ENCODE measurements at regions not wholly inside any gene's neighbourhood (a gene's known extent, or its start where the extent isn't known, plus 50 kb on each side); places are given as distances from the start of the nearest gene placed in this dataset.
"Not testable (repeated sequence)": the region's sequence is repeated elsewhere in the genome, so short reads cannot be mapped to it uniquely, and the experiment has no call there.

GRCh38 chr12:25352083-25352918 lies 101.6 kb upstream of the KRAS start:
- no peaks in the 10 kb centered on the region for H3K27me3 Mint-ChIP-seq (ENCODE audit: insufficient read depth)
- H3K27me3 ChIP-seq (ENCODE audit: control insufficient read depth, insufficient read depth, low read length, poor library complexity, severe bottlenecking): no peaks in the 10 kb centered on the region
- no peak overlapping the region for H3K4me3 Mint-ChIP-seq
- no peak overlapping the region for H3K27ac Mint-ChIP-seq
- H3K9me3 ChIP-seq (ENCODE audit: control insufficient read depth, low read length): no peaks in the 10 kb centered on the region
- H3K9ac ChIP-seq (ENCODE audit: extremely low read depth, low read length, poor library complexity, severe bottlenecking): no peak overlapping the region
- no peaks in the 10 kb centered on the region for H3K9me3 Mint-ChIP-seq
- H3K4me3 ChIP-seq (ENCODE audit: low read length): no peak overlapping the region
- no peak overlapping the region for H3K27ac ChIP-seq (ENCODE audit: low read depth, low read length)
- no peak for TF ChIP-seq CTCF (conservative IDR thresholded peaks at IDR 0.05)
- H3K4me1 ChIP-seq (ENCODE audit: control insufficient read depth, insufficient read depth, low read length): no peaks in the 10 kb centered on the region
- peaks cover 9% of the 10 kb centered on the region for H3K4me1 Mint-ChIP-seq
- DNase-seq: no peak
- WGBS, 2 experiments (ENCODE audit: insufficient coverage in 1 of 2, insufficient read length in 1 of 2): 90 to 94% methylated on average over 3 to 4 of the region's 4 CpGs
- no peaks in the 10 kb centered on the region for H3K36me3 Mint-ChIP-seq (ENCODE audit: low read depth)
- no peaks in the 10 kb centered on the region for H3K36me3 ChIP-seq (ENCODE audit: control insufficient read depth, insufficient read depth, low read length)

GRCh38 chr12:25348593-25348895 lies 97.8 kb upstream of the KRAS start:
- Mint-ChIP-seq H3K9me3 (peaks cover 5% of the 10 kb centered on the region), H3K4me1 (peaks cover 8% of the 10 kb centered on the region), H3K27ac (no peak overlapping the region), H3K36me3 (ENCODE audit: low read depth) (no peaks in the 10 kb centered on the region), H3K27me3 (ENCODE audit: insufficient read depth) (no peaks in the 10 kb centered on the region), H3K4me3 (no peak overlapping the region)
- H3K36me3 ChIP-seq (ENCODE audit: control insufficient read depth, insufficient read depth, low read length): no peaks in the 10 kb centered on the region
- no peaks in the 10 kb centered on the region for H3K27me3 ChIP-seq (ENCODE audit: control insufficient read depth, insufficient read depth, low read length, poor library complexity, severe bottlenecking)
- no peak overlapping the region for H3K9ac ChIP-seq (ENCODE audit: extremely low read depth, low read length, poor library complexity, severe bottlenecking)
- no peak for DNase-seq
- no peaks in the 10 kb centered on the region for H3K4me1 ChIP-seq (ENCODE audit: control insufficient read depth, insufficient read depth, low read length)
- TF ChIP-seq CTCF (conservative IDR thresholded peaks at IDR 0.05): no peak
- H3K9me3 ChIP-seq (ENCODE audit: control insufficient read depth, low read length): no peaks in the 10 kb centered on the region
- WGBS, 2 experiments (ENCODE audit: insufficient coverage in 1 of 2, insufficient read length in 1 of 2): 86 to 88% methylated on average over 1 of the region's 1 CpG
- H3K27ac ChIP-seq (ENCODE audit: low read depth, low read length): no peak overlapping the region
- H3K4me3 ChIP-seq (ENCODE audit: low read length): no peak overlapping the region

- Mint-ChIP-seq H3K27me3 (ENCODE audit: insufficient read depth) (no peaks in the 10 kb centered on the region), H3K27ac (no peak overlapping the region), H3K4me1 (peaks cover 8% of the 10 kb centered on the region), H3K36me3 (ENCODE audit: low read depth) (no peaks in the 10 kb centered on the region), H3K9me3 (peaks cover 5% of the 10 kb centered on the region), H3K4me3 (no peak overlapping the region)
- WGBS, 2 experiments (ENCODE audit: insufficient coverage in 1 of 2, insufficient read length in 1 of 2): 83 to 100% methylated on average over 1 to 3 of the region's 4 CpGs
- no peaks in the 10 kb centered on the region for H3K4me1 ChIP-seq (ENCODE audit: control insufficient read depth, insufficient read depth, low read length)
- H3K9ac ChIP-seq (ENCODE audit: extremely low read depth, low read length, poor library complexity, severe bottlenecking): no peak overlapping the region
- no peaks in the 10 kb centered on the region for H3K27me3 ChIP-seq (ENCODE audit: control insufficient read depth, insufficient read depth, low read length, poor library complexity, severe bottlenecking)
- no peak overlapping the region for H3K4me3 ChIP-seq (ENCODE audit: low read length)
- no peak for TF ChIP-seq CTCF (conservative IDR thresholded peaks at IDR 0.05)
- DNase-seq: no peak
- H3K27ac ChIP-seq (ENCODE audit: low read depth, low read length): no peak overlapping the region
- H3K36me3 ChIP-seq (ENCODE audit: control insufficient read depth, insufficient read depth, low read length): no peaks in the 10 kb centered on the region
- peaks cover 1% of the 10 kb centered on the region for H3K9me3 ChIP-seq (ENCODE audit: control insufficient read depth, low read length)
Measured at GRCh38 chr12:25347716-25348592, 97.2 kb upstream of the KRAS start.

GRCh38 chr12:25341877-25342276 lies 91.1 kb upstream of the KRAS start:
- not testable (repeated sequence) for H3K36me3 ChIP-seq (ENCODE audit: control insufficient read depth, insufficient read depth, low read length); H3K4me1 ChIP-seq (ENCODE audit: control insufficient read depth, insufficient read depth, low read length); H3K9ac ChIP-seq (ENCODE audit: extremely low read depth, low read length, poor library complexity, severe bottlenecking); H3K27ac ChIP-seq (ENCODE audit: low read depth, low read length); H3K27me3 Mint-ChIP-seq (ENCODE audit: insufficient read depth); DNase-seq; H3K27ac Mint-ChIP-seq; H3K4me3 Mint-ChIP-seq; H3K4me1 Mint-ChIP-seq; H3K4me3 ChIP-seq (ENCODE audit: low read length); H3K27me3 ChIP-seq (ENCODE audit: control insufficient read depth, insufficient read depth, low read length, poor library complexity, severe bottlenecking)
- peaks cover 11% of the 10 kb centered on the region for H3K9me3 ChIP-seq (ENCODE audit: control insufficient read depth, low read length)
- peaks cover 11% of the 10 kb centered on the region for H3K36me3 Mint-ChIP-seq (ENCODE audit: low read depth)
- 84 to 88% methylated on average over 2 to 5 of the region's 5 CpGs for WGBS, 2 experiments (ENCODE audit: insufficient coverage in 1 of 2, insufficient read length in 1 of 2)
- peaks cover 20% of the 10 kb centered on the region for H3K9me3 Mint-ChIP-seq
